Kidney (tissue), 13 donors: ENCODE measurements at regions not wholly inside any gene's neighbourhood (a gene's known extent, or its start where the extent isn't known, plus 50 kb on each side); places are given as distances from the start of the nearest gene placed in this dataset.

Experiments
- DNase-seq, 5 donors: peaks; one replicate each; pipeline ENCODE4 v3.0.0-alpha.2; 2013 to 2020
- FAIRE-seq: peaks from 2 replicates; lab custom pipeline; 2012; peaks lifted over from hg19 to GRCh38; lab: Jason Lieb, UNC
- H3K27ac ChIP-seq, 2 donors: one replicate each; pipeline ENCODE4 v1.7.0; 2013; ENCODE audit warnings: low read depth in 2 of 2, low read length in 2 of 2, inconsistent platforms in 1 of 2
- H3K27me3 ChIP-seq: one replicate; pipeline ENCODE4 v1.7.1; 2013; ENCODE audit warnings: low read length, inconsistent platforms; ENCODE audit not compliant: control insufficient read depth, insufficient read depth
- H3K36me3 ChIP-seq, 3 donors: one replicate each; pipeline versions ENCODE4 v1.7.0 to v1.7.1; 2013; ENCODE audit warnings: low read length in 3 of 3, control low read depth in 1 of 3, inconsistent platforms in 1 of 3; ENCODE audit not compliant: insufficient read depth in 3 of 3, control insufficient read depth in 2 of 3
- H3K4me1 ChIP-seq, 3 donors: one replicate each; pipeline versions ENCODE4 v1.7.0 to v1.7.1; 2013; ENCODE audit warnings: low read length in 3 of 3, inconsistent platforms in 1 of 3, low read depth in 1 of 3; ENCODE audit not compliant: control insufficient read depth in 2 of 3, insufficient read depth in 2 of 3
- H3K4me3 ChIP-seq, 3 donors: one replicate each; pipeline versions ENCODE4 v1.7.0 to v1.8.1; 2013; ENCODE audit warnings: low read length in 3 of 3, control low read depth in 1 of 3, inconsistent platforms in 1 of 3
- H3K9ac ChIP-seq, 3 donors: one replicate each; pipeline versions ENCODE4 v1.7.0 to v1.7.1; 2013; ENCODE audit warnings: low read length in 3 of 3, control low read depth in 1 of 3, inconsistent platforms in 1 of 3
- H3K9me3 ChIP-seq, 3 donors: one replicate each; pipeline versions ENCODE4 v1.7.0 to v1.7.1; 2013; ENCODE audit warnings: low read length in 3 of 3, control low read depth in 1 of 3, inconsistent platforms in 1 of 3; ENCODE audit not compliant: control insufficient read depth in 2 of 3, insufficient read depth in 1 of 3
- CTCF ChIP-seq: IDR thresholded peaks from 3 replicates; pipeline ENCODE4 v1.5.1; 2012; ENCODE audit warnings: mild to moderate bottlenecking, moderate library complexity, borderline replicate concordance; ENCODE audit not compliant: insufficient read depth; ENCODE audit errors: extremely low read depth
- intact Hi-C: fragments of 100-400 bp; cut with DNase I; formaldehyde crosslinking; loops from one replicate; pipeline ENCODE4 v1.11.1; 2022
- donor health status: control.
- donor health status: control.
- donor health status: control.
- donor health status: control.
- donor health status: control.
- donor health status: DM: yes; HTN: yes; CAD: no.
- donor health status: Normal renal cell carcinoma (clear cell type).

GRCh38 chrX:20329435-20329834 lies 62.7 kb upstream of the RPS6KA3 start:
- H3K4me1 ChIP-seq: no peaks in the 10 kb centered on the region
- no peak overlapping the region for H3K9ac ChIP-seq
- no peaks in the 10 kb centered on the region for H3K36me3 ChIP-seq
- FAIRE-seq (no peak), DNase-seq (no peak)
- no peak overlapping the region for H3K4me3 ChIP-seq
- no peak for TF ChIP-seq CTCF
- peaks cover 6% of the 10 kb centered on the region for H3K27me3 ChIP-seq
- intact Hi-C loops: no loop called here
- no peaks in the 10 kb centered on the region for H3K9me3 ChIP-seq
- no peak overlapping the region for H3K27ac ChIP-seq

GRCh38 chrX:20325786-20326388 lies 59.2 kb upstream of the RPS6KA3 start:
- Histone ChIP-seq H3K4me3 (no peak overlapping the region), H3K9me3 (no peaks in the 10 kb centered on the region), H3K27me3 (peaks cover 12% of the 10 kb centered on the region), H3K4me1 (no peaks in the 10 kb centered on the region), H3K9ac (no peak overlapping the region), H3K27ac (no peak overlapping the region), H3K36me3 (no peaks in the 10 kb centered on the region)
- TF ChIP-seq CTCF: no peak
- intact Hi-C loops: no loop called here
- DNase-seq (no peak), FAIRE-seq (no peak)

DNA sequence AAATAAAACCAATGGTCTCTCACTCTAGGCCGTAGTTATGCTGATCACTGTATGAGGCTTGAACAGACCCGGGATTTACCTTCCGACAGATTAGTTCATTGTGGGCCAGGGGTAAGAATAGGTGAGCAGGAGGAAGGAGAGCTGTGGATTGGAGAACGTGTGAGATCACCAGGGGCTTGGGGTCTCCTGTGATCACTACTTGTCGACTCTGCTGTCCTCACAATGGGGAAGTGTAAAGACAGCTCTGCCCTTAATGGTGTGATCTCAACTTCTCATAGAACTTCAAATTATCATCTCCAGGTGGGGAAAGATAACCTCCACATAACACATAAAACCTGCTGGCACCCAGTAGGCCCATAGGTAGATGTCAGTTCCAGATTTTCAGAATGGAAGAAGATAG lies 56.2 kb upstream of the RPS6KA3 start:
- no peak for FAIRE-seq
- intact Hi-C loops: no loop called here

More for the DNA sequence above, 56.2 kb upstream of the RPS6KA3 start:
- H3K27ac ChIP-seq: no peak overlapping the region
- H3K4me3 ChIP-seq: no peak overlapping the region
- H3K36me3 ChIP-seq: no peaks in the 10 kb centered on the region
- H3K4me1 ChIP-seq: no peaks in the 10 kb centered on the region
- H3K27me3 ChIP-seq: peaks cover 12% of the 10 kb centered on the region
- no peak overlapping the region for H3K9ac ChIP-seq
- no peaks in the 10 kb centered on the region for H3K9me3 ChIP-seq
- TF ChIP-seq CTCF: no peak
- no peak for DNase-seq
